Right lobe of liver (tissue), 4 donors: ENCODE measurements at regions not wholly inside any gene's neighbourhood (a gene's known extent, or its start where the extent isn't known, plus 50 kb on each side); places are given as distances from the start of the nearest gene placed in this dataset.

Experiments
- CTCF ChIP-seq, 4 donors: fragments of 200-600 bp in 3 of 4; fragments of 450-650 bp in 1 of 4; IDR thresholded peaks; one replicate each; pipeline versions ENCODE4 v1.5.1 to v1.8.0; 2016 to 2022; ENCODE audit warnings: antibody characterized with exemption in 4 of 4, mild to moderate bottlenecking in 2 of 4
- POLR2A ChIP-seq: fragments of 450-650 bp; IDR thresholded peaks from one replicate; pipeline ENCODE4 v1.6.1; 2017; ENCODE audit warnings: antibody characterized with exemption, mild to moderate bottlenecking
- donor health status: DM: no; HTN: no; CAD: no.
- donor health status: DM: no; HTN: no; CAD: no.
- donor health status: DM: no; HTN: yes; CAD: no.

GRCh38 chr15:96267463-96267862 is 63.0 kb upstream of the NR2F2 start:
- TF ChIP-seq CTCF (IDR thresholded peaks at IDR 0.05) (no peak), POLR2A (no peak)
